ENCODE measurements at regions not wholly inside any gene's neighbourhood (a gene's known extent, or its start where the extent isn't known, plus 50 kb on each side); places are given as distances from the start of the nearest gene placed in this dataset.

GRCh38 chr13:90568165-90568564, 779.3 kb upstream of the MIR17HG start:
- Histone ChIP-seq H3K4me3 (ENCODE audit: insufficient read depth, low read depth, low read length) (no peak overlapping the region), H3K9me1 (ENCODE audit: insufficient read depth, low read length) (no peaks in the 10 kb centered on the region), H4K5ac (ENCODE audit: low read depth, low read length) (no peak overlapping the region), H3K4me1 (ENCODE audit: control insufficient read depth, insufficient read depth, low read length) (no peaks in the 10 kb centered on the region), H3K9me3 (ENCODE audit: control insufficient read depth, insufficient read depth, low read length) (peaks cover 4% of the 10 kb centered on the region; the same call in 1 of the 2 replicates), H2BK15ac (ENCODE audit: low read depth, low read length) (no peak overlapping the region), H2AFZ (replicated peaks; ENCODE audit: low read length, poor library complexity) (no peak overlapping the region), H3K14ac (replicated peaks; ENCODE audit: low read depth, low read length) (no peak overlapping the region), H3K36me3 (ENCODE audit: control insufficient read depth, insufficient read depth, low read length) (no peaks in the 10 kb centered on the region), H2BK5ac (ENCODE audit: low read depth, low read length, poor library complexity, severe bottlenecking) (no peak overlapping the region), H3K4ac (ENCODE audit: low read depth, low read length) (no peak overlapping the region), H3K23ac (ENCODE audit: low read depth, low read length) (no peak overlapping the region), H2AK5ac (ENCODE audit: low read depth, low read length) (no peak overlapping the region), H3K79me1 (ENCODE audit: low read depth in 1 of 2, low read length in 2 of 2) (no peaks in the 10 kb centered on the region), H3K4me2 (ENCODE audit: low read depth, low read length) (no peak overlapping the region), H3K27ac (ENCODE audit: insufficient read depth, low read length) (no peak overlapping the region), H2BK20ac (ENCODE audit: low read depth, low read length) (no peak overlapping the region), H3K18ac (ENCODE audit: low read depth, low read length) (no peak overlapping the region), H2AK9ac (replicated peaks; ENCODE audit: low read depth, low read length, poor library complexity) (no peak overlapping the region), H2BK120ac (ENCODE audit: low read depth, low read length) (no peak overlapping the region), H4K8ac (ENCODE audit: low read depth in 2 of 2, low read length in 2 of 2) (no peak overlapping the region), H3K56ac (ENCODE audit: extremely low read depth, insufficient read depth, low read length) (no peak overlapping the region), H3K27me3 (ENCODE audit: control insufficient read depth, insufficient read depth, low read length) (no peaks in the 10 kb centered on the region), H4K91ac (ENCODE audit: insufficient read depth, low read depth, low read length) (no peak overlapping the region), H4K20me1 (ENCODE audit: insufficient read depth, low read length) (no peaks in the 10 kb centered on the region), H3K9ac (ENCODE audit: low read depth, low read length) (no peak overlapping the region)
- ChIA-PET POLR2A (ENCODE audit: unreplicated experiment) (no interaction called here), CTCF (no interaction called here)
- TF ChIP-seq MXI1 (IDR thresholded peaks at IDR 0.05; ENCODE audit: borderline replicate concordance, low read depth, low read length) (no peak), FOS (IDR thresholded peaks at IDR 0.05; ENCODE audit: low read depth, low read length) (no peak)
- intact Hi-C loops (cut with micrococcal nuclease) (no loop called here), dilution Hi-C loops (cut with HindIII; ENCODE audit: low sequenced_read_pairs, unreplicated experiment) (no loop called here), in situ Hi-C loops (cut with MboI; ENCODE audit: low sequenced_read_pairs) (no loop called here)
- DNase-seq (no peak), ATAC-seq (ENCODE audit: low read depth) (no peak)
- BruUV-seq (replicated peaks) = no TSS peak

Data from IMR-90 (cell line).